GM23338 (cell line): ENCODE measurements at regions not wholly inside any gene's neighbourhood (a gene's known extent, or its start where the extent isn't known, plus 50 kb on each side); places are given as distances from the start of the nearest gene placed in this dataset.
"Not testable (repeated sequence)": the region's sequence is repeated elsewhere in the genome, so short reads cannot be mapped to it uniquely, and the experiment has no call there.

Experiments used
- CTCF ChIP-seq, 2 experiments: fragments of 200-600 bp in 1 of 2; sonication (generic) in 1 of 2; conservative IDR thresholded peaks; 2 replicates each; pipeline versions ENCODE4 v1.5.1 to v1.6.1; 2016 to 2017; ENCODE audit warnings: antibody characterized with exemption in 2 of 2, low read depth in 2 of 2, mild to moderate bottlenecking in 2 of 2, moderate library complexity in 1 of 2
- REST ChIP-seq: IDR thresholded peaks from one replicate; pipeline ENCODE4 v1.6.1; 2018; ENCODE audit warnings: antibody characterized with exemption; ENCODE audit not compliant: unreplicated experiment

GRCh38 chr17:73919033-73919432 is 274.8 kb upstream of the SDK2 start:
- not testable (repeated sequence) for TF ChIP-seq REST; CTCF (conservative IDR thresholded peaks at IDR 0.05; ENCODE audit: low read depth in 2 of 2)
